GM12878 (cell line): ENCODE measurements at regions not wholly inside any gene's neighbourhood (a gene's known extent, or its start where the extent isn't known, plus 50 kb on each side); places are given as distances from the start of the nearest gene placed in this dataset.

ENCODE experiments used
- ATAC-seq: fragments of 200-7000 bp; cut with Tn5 transposase; 3 replicates; pipeline ENCODE4 v1.9.1; 2020; ENCODE audit warnings: mild to moderate bottlenecking, moderate library complexity
- BruUV-seq: library from RNA; stranded (reverse); fragments of 400-500 nt; replicated peaks from 2 replicates; lab custom pipeline; 2021; lab: Mats Ljungman, UMichigan
- CTCF ChIA-PET: fragments of 300-600 bp; sonication (Branson Sonifier 250); formaldehyde crosslinking; extraction: SDS; loops from one replicate; lab custom pipeline; 2021; ENCODE audit warnings: inconsistent platforms; lab: Yijun Ruan, JAX
- POLR2A ChIA-PET: fragments of 350-600 bp; formaldehyde crosslinking; extraction: SDS; loops from one replicate; lab custom pipeline; 2021; ENCODE audit warnings: inconsistent platforms; lab: Charles Lee
- RAD21 ChIA-PET: fragments of 300-600 bp; sonication (Branson Sonifier 250); formaldehyde crosslinking; loops from one replicate; lab custom pipeline; 2023; ENCODE audit warnings: antibody characterized with exemption; ENCODE audit not compliant: unreplicated experiment; lab: Charles Lee
- SMC1A ChIA-PET: fragments of 300-600 bp; sonication (Branson Sonifier 250); formaldehyde crosslinking; loops from one replicate; lab custom pipeline; 2023; ENCODE audit not compliant: unreplicated experiment, uncharacterized antibody; lab: Charles Lee
- DNase-seq: peaks from one replicate; pipeline ENCODE4 v3.0.0-alpha.2; 2011; ENCODE audit warnings: low read depth, low spot score
- FAIRE-seq: peaks from 3 replicates; lab custom pipeline; 2011; peaks lifted over from hg19 to GRCh38; lab: Jason Lieb, UNC
- H2AFZ ChIP-seq: 2 replicates; pipeline ENCODE4 v1.6.0; 2011; ENCODE audit warnings: low read depth, low read length, control low read depth; ENCODE audit not compliant: control insufficient read depth
- H3K27ac ChIP-seq: 2 replicates; pipeline ENCODE4 v1.5.1; 2011; ENCODE audit warnings: control low read depth; ENCODE audit not compliant: control insufficient read depth, insufficient read depth
- H3K27me3 ChIP-seq, 2 experiments: replicated peaks in 1 of 2; 2 replicates each; pipeline versions ENCODE4 v1.6.0 to v1.6.1; 2011; ENCODE audit warnings: low read length in 1 of 2; ENCODE audit not compliant: control insufficient read depth in 2 of 2, insufficient read depth in 2 of 2
- H3K36me3 ChIP-seq, 2 experiments: 2 replicates each; pipeline ENCODE4 v1.5.1; 2011; ENCODE audit warnings: low read length in 1 of 2; ENCODE audit not compliant: control insufficient read depth in 2 of 2, insufficient read depth in 2 of 2
- H3K4me1 ChIP-seq: 2 replicates; pipeline ENCODE4 v1.6.1; 2011; ENCODE audit warnings: mild to moderate bottlenecking, low read length, moderate library complexity, mixed read lengths; ENCODE audit not compliant: control insufficient read depth, insufficient read depth
- H3K4me2 ChIP-seq: 2 replicates; pipeline ENCODE4 v1.6.0; 2011; ENCODE audit warnings: control low read depth; ENCODE audit not compliant: control insufficient read depth, insufficient read depth
- H3K4me3 ChIP-seq: fragments of 200-600 bp; sonication (generic); 2 replicates; pipeline ENCODE4 v1.5.1; 2016
- H3K79me2 ChIP-seq: 2 replicates; pipeline ENCODE4 v1.6.0; 2011; ENCODE audit warnings: low read length; ENCODE audit not compliant: control insufficient read depth, insufficient read depth
- H3K9ac ChIP-seq: 2 replicates; pipeline ENCODE4 v1.8.0; 2011; ENCODE audit warnings: low read length, control low read depth, mixed read lengths; ENCODE audit not compliant: control insufficient read depth, insufficient read depth
- H3K9me3 ChIP-seq: replicated peaks from 3 replicates; pipeline ENCODE4 v1.5.1; 2011; ENCODE audit warnings: mild to moderate bottlenecking, low read length; ENCODE audit not compliant: control insufficient read depth, insufficient read depth
- H4K20me1 ChIP-seq: 2 replicates; pipeline ENCODE4 v1.6.0; 2011; ENCODE audit not compliant: control insufficient read depth, insufficient read depth
- ATF2 ChIP-seq: IDR thresholded peaks from 2 replicates; pipeline ENCODE4 v1.6.1; 2012; ENCODE audit warnings: low read length, inconsistent platforms
- BCL11A ChIP-seq: IDR thresholded peaks from 2 replicates; pipeline ENCODE4 v1.6.1; 2011; ENCODE audit warnings: low read depth, low read length
- ESRRA ChIP-seq: IDR thresholded peaks from 2 replicates; pipeline ENCODE4 v1.6.1; 2012; ENCODE audit warnings: mild to moderate bottlenecking, low read length, improper control_type of control experiment
- FOXM1 ChIP-seq: IDR thresholded peaks from 2 replicates; pipeline ENCODE4 v1.6.1; 2012; ENCODE audit warnings: low read depth, mild to moderate bottlenecking, inconsistent platforms, low read length, moderate library complexity
- MAX ChIP-seq: IDR thresholded peaks from 2 replicates; pipeline ENCODE4 v1.6.1; 2012; ENCODE audit warnings: low read depth, low read length, improper control_type of control experiment
- MEF2A ChIP-seq: IDR thresholded peaks from 2 replicates; pipeline ENCODE4 v1.6.1; 2011; ENCODE audit warnings: low read depth, mild to moderate bottlenecking, low read length, moderate library complexity; ENCODE audit not compliant: insufficient read depth
- SUZ12 ChIP-seq: fragments of 200-600 bp; sonication (generic); IDR thresholded peaks from one replicate; pipeline ENCODE4 v1.6.1; 2018; ENCODE audit warnings: antibody characterized with exemption, mild to moderate bottlenecking; ENCODE audit not compliant: unreplicated experiment
- ZSCAN29 ChIP-seq: fragments of 450-650 bp; IDR thresholded peaks from 2 replicates; pipeline ENCODE4 v1.6.1; 2017; ENCODE audit warnings: mild to moderate bottlenecking, moderate library complexity
- WGBS: methylation state at CpG from one replicate; pipeline ENCODE4 v1.1.6; 2016; ENCODE audit warnings: low lambda C conversion rate; ENCODE audit not compliant: insufficient replicate concordance, insufficient coverage; ENCODE audit errors: missing lambda C conversion rate; 5-methylcytosine and 5-hydroxymethylcytosine counted together
- in situ Hi-C: fragments of 300-500 bp; cut with MboI; formaldehyde crosslinking; loops from 9 replicates; pipeline ENCODE4 v1.14.3; 2018; ENCODE audit warnings: mixed read lengths
- intact Hi-C: fragments of 100-400 bp; cut with micrococcal nuclease; formaldehyde crosslinking; loops from one replicate; pipeline ENCODE4 v1.14.2; 2022; ENCODE audit not compliant: unreplicated experiment

- Histone ChIP-seq H3K79me2 (no peaks in the 10 kb centered on the region), H3K4me1 (no peaks in the 10 kb centered on the region), H2AFZ (no peak overlapping the region), H3K9ac (no peak overlapping the region), H3K4me3 (no peak overlapping the region), H3K4me2 (no peak overlapping the region), H4K20me1 (no peaks in the 10 kb centered on the region), H3K9me3 (no peaks in the 10 kb centered on the region), H3K27ac (no peak overlapping the region), H3K36me3 (no peaks in the 10 kb centered on the region), H3K27me3 (no peaks in the 10 kb centered on the region; a peak in 1 of 4 replicates)
- SMC1A ChIA-PET: interaction anchor here (1.1 kb wide), 1 partner anchor 14 kb away, joined by 3 read pairs; no protein-coding TSS in a partner anchor
- no peak for FAIRE-seq
- in situ Hi-C loops (no loop called here), intact Hi-C loops (no loop called here)
- CTCF ChIA-PET: no interaction called here
- POLR2A ChIA-PET: no interaction called here
- WGBS: 45% methylated on average over 4 of the region's 4 CpGs
- TF ChIP-seq FOXM1 (no peak), MAX (no peak), SUZ12 (no peak), ESRRA (no peak), MEF2A (no peak), BCL11A (no peak), ZSCAN29 (no peak), ATF2 (no peak)
- no TSS peak for BruUV-seq
- no peak for ATAC-seq
- RAD21 ChIA-PET: no interaction called here
- no peak for DNase-seq
These were observed 450.7 kb upstream of the ZMIZ1 start for GRCh38 chr10:78618050-78618449.
